ENCODE measurements at regions not wholly inside any gene's neighbourhood (a gene's known extent, or its start where the extent isn't known, plus 50 kb on each side); places are given as distances from the start of the nearest gene placed in this dataset.

DNA sequence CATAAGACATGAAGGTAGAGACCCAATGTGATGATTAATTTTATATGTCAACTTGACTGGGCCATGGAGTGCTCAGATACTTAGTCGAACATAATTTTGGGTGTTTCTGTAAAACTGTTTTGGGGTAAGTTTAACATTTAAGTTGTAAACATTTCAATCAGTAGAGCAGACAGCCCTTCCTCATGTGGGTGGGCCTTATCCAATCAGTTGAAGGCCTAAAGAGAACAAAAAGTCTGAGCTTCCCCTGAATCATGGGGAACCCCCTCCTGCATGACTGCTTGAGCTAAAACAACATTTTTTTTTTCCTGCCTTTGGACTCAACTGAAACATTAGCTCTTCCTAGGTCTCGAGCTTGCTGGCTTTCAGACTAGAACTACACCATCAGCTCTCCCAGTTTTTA is 327.3 kb upstream of the SOX9 start:
- intact Hi-C loops (cut with micrococcal nuclease; ENCODE audit: unreplicated experiment): no loop called here

GRCh38 chr17:71798701-71799100 is 322.1 kb upstream of the SOX9 start:
- CTCF ChIA-PET: no interaction called here
- POLR2A ChIA-PET (ENCODE audit: unreplicated experiment): no interaction called here
- BruUV-seq (replicated peaks): no TSS peak

More for the DNA sequence above, 327.3 kb upstream of the SOX9 start:
- no peaks in the 10 kb centered on the region for H3K9me2 ChIP-seq (ENCODE audit: insufficient read depth)
- H3K4me3 ChIP-seq: no peak overlapping the region
- no peak overlapping the region for H3K27ac ChIP-seq
- H2AFZ ChIP-seq: no peak overlapping the region
- no peaks in the 10 kb centered on the region for H3K79me2 ChIP-seq (ENCODE audit: low read depth)
- ChIA-PET POLR2A (ENCODE audit: unreplicated experiment) (no interaction called here), CTCF (no interaction called here)
- TF ChIP-seq, protein P1, sequence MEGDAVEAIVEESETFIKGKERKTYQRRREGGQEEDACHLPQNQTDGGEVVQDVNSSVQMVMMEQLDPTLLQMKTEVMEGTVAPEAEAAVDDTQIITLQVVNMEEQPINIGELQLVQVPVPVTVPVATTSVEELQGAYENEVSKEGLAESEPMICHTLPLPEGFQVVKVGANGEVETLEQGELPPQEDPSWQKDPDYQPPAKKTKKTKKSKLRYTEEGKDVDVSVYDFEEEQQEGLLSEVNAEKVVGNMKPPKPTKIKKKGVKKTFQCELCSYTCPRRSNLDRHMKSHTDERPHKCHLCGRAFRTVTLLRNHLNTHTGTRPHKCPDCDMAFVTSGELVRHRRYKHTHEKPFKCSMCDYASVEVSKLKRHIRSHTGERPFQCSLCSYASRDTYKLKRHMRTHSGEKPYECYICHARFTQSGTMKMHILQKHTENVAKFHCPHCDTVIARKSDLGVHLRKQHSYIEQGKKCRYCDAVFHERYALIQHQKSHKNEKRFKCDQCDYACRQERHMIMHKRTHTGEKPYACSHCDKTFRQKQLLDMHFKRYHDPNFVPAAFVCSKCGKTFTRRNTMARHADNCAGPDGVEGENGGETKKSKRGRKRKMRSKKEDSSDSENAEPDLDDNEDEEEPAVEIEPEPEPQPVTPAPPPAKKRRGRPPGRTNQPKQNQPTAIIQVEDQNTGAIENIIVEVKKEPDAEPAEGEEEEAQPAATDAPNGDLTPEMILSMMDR (conservative IDR thresholded peaks at IDR 0.05): no peak
- TF ChIP-seq EZH2 (IDR thresholded peaks at IDR 0.05; ENCODE audit: low read depth): no peak
- H4K20me1 ChIP-seq (ENCODE audit: insufficient read depth): no peaks in the 10 kb centered on the region
- H3K27me3 ChIP-seq (ENCODE audit: insufficient read depth, low read depth): no peaks in the 10 kb centered on the region
- DNase-seq: no peak
- BruUV-seq (replicated peaks): no TSS peak
- no peak overlapping the region for H3K4me2 ChIP-seq
- no peaks in the 10 kb centered on the region for H3K4me1 ChIP-seq (replicated peaks; ENCODE audit: insufficient read depth)
- no peaks in the 10 kb centered on the region for H3F3A ChIP-seq (ENCODE audit: insufficient read depth, low read depth)
- no peaks in the 10 kb centered on the region for H3K9me3 ChIP-seq (ENCODE audit: insufficient read depth, low read depth)
- H3K36me3 ChIP-seq (ENCODE audit: low read depth): no peaks in the 10 kb centered on the region

DNA sequence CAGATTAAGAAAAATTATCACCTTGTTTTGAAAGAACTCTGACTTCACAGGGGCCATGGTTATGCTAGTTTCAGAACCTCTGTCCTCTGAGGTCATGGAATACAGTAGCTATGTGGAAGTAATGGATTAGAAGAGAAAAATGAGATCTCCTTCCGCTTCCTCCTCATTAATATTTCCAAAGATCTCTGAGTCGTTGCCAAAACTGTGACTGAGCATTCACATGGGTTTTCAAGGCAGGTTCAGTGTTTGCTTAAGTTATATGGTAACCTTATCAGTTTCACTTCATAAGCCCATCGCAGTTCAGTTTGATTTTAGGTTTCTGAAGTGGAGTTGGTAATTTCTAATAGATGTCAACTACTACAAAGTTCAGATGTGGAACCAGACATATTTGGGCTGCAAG is 321.2 kb upstream of the SOX9 start:
- Histone ChIP-seq H3K9me2 (ENCODE audit: insufficient read depth) (no peaks in the 10 kb centered on the region), H3K4me2 (no peak overlapping the region), H3K36me3 (ENCODE audit: low read depth) (no peaks in the 10 kb centered on the region), H3K4me3 (no peak overlapping the region), H3K79me2 (ENCODE audit: low read depth) (no peaks in the 10 kb centered on the region), H3K9me3 (ENCODE audit: insufficient read depth, low read depth) (no peaks in the 10 kb centered on the region), H3F3A (ENCODE audit: insufficient read depth, low read depth) (no peaks in the 10 kb centered on the region), H3K27ac (no peak overlapping the region), H3K4me1 (replicated peaks; ENCODE audit: insufficient read depth) (no peaks in the 10 kb centered on the region), H2AFZ (no peak overlapping the region), H4K20me1 (ENCODE audit: insufficient read depth) (no peaks in the 10 kb centered on the region), H3K27me3 (ENCODE audit: insufficient read depth, low read depth) (no peaks in the 10 kb centered on the region)
- ChIA-PET CTCF (no interaction called here), POLR2A (ENCODE audit: unreplicated experiment) (no interaction called here)
- TF ChIP-seq, protein P1 (conservative IDR thresholded peaks at IDR 0.05): no peak
- TF ChIP-seq EZH2 (IDR thresholded peaks at IDR 0.05; ENCODE audit: low read depth): no peak
- no TSS peak for BruUV-seq (replicated peaks)
- intact Hi-C loops (cut with micrococcal nuclease; ENCODE audit: unreplicated experiment): no loop called here
- DNase-seq: no peak

More at GRCh38 chr17:71798701-71799100, 322.1 kb upstream of the SOX9 start:
- Histone ChIP-seq H3K79me2 (ENCODE audit: low read depth) (no peaks in the 10 kb centered on the region), H3K4me3 (no peak overlapping the region), H3K4me1 (replicated peaks; ENCODE audit: insufficient read depth) (no peaks in the 10 kb centered on the region), H3K27ac (no peak overlapping the region), H3K9me2 (ENCODE audit: insufficient read depth) (no peaks in the 10 kb centered on the region), H4K20me1 (ENCODE audit: insufficient read depth) (no peaks in the 10 kb centered on the region), H3K27me3 (ENCODE audit: insufficient read depth, low read depth) (no peaks in the 10 kb centered on the region), H3K4me2 (no peak overlapping the region), H3K36me3 (ENCODE audit: low read depth) (no peaks in the 10 kb centered on the region), H2AFZ (no peak overlapping the region), H3F3A (ENCODE audit: insufficient read depth, low read depth) (no peaks in the 10 kb centered on the region), H3K9me3 (ENCODE audit: insufficient read depth, low read depth) (no peaks in the 10 kb centered on the region)
- no peak for TF ChIP-seq EZH2 (IDR thresholded peaks at IDR 0.05; ENCODE audit: low read depth)
- TF ChIP-seq, protein P1 (conservative IDR thresholded peaks at IDR 0.05): no peak
- intact Hi-C loops (cut with micrococcal nuclease; ENCODE audit: unreplicated experiment): no loop called here
- no peak for DNase-seq

Measured in PC-9 (cell line).